ENCODE measurements at regions not wholly inside any gene's neighbourhood (a gene's known extent, or its start where the extent isn't known, plus 50 kb on each side); places are given as distances from the start of the nearest gene placed in this dataset.
"Not testable (repeated sequence)": the region's sequence is repeated elsewhere in the genome, so short reads cannot be mapped to it uniquely, and the experiment has no call there.

- not testable (repeated sequence) for TF ChIP-seq CTCF (conservative IDR thresholded peaks at IDR 0.05; ENCODE audit: low read length); EZH2phosphoT487 (IDR thresholded peaks at IDR 0.05; ENCODE audit: borderline replicate concordance)
These were observed 137.9 kb downstream of the ASMT start for GRCh38 chrX:1752799-1753198.

Data from Loucy (cell line).